Peyer's patch (tissue), 4 donors: ENCODE measurements at regions not wholly inside any gene's neighbourhood (a gene's known extent, or its start where the extent isn't known, plus 50 kb on each side); places are given as distances from the start of the nearest gene placed in this dataset.

Source experiments
- DNase-seq, 3 donors: peaks; one replicate each; pipeline ENCODE4 v3.0.0-alpha.2; 2017 to 2019
- H3K27ac ChIP-seq, 4 donors: fragments of 200-600 bp; sonication (generic); one replicate each; pipeline ENCODE4 v1.5.1; 2016 to 2019
- H3K27me3 ChIP-seq, 2 donors: fragments of 200-600 bp; sonication (generic); one replicate each; pipeline ENCODE4 v1.5.1; 2019
- H3K36me3 ChIP-seq, 3 donors: fragments of 200-600 bp; sonication (generic); one replicate each; pipeline ENCODE4 v1.5.1; 2016 to 2019
- H3K4me1 ChIP-seq, 4 donors: fragments of 200-600 bp; sonication (generic); one replicate each; pipeline ENCODE4 v1.5.1; 2016 to 2019
- H3K4me3 ChIP-seq, 4 donors: fragments of 200-600 bp; sonication (generic); 1 replicate in 3 of 4; 2 replicates in 1 of 4; pipeline ENCODE4 v1.5.1; 2016 to 2019; ENCODE audit warnings: mild to moderate bottlenecking in 1 of 4
- H3K9me3 ChIP-seq, 4 donors: fragments of 200-600 bp; sonication (generic); one replicate each; pipeline ENCODE4 v1.5.1; 2016 to 2019; ENCODE audit warnings: mild to moderate bottlenecking in 1 of 4
- CTCF ChIP-seq, 6 experiments: fragments of 450-650 bp in 4 of 6; fragments of 200-600 bp in 2 of 6; sonication (generic) in 1 of 6; IDR thresholded peaks; one replicate each; pipeline ENCODE4 v1.5.1; 2017 to 2019; ENCODE audit warnings: antibody characterized with exemption in 6 of 6, mild to moderate bottlenecking in 3 of 6, moderate library complexity in 1 of 6
- POLR2A ChIP-seq, 2 donors: fragments of 450-650 bp; IDR thresholded peaks; one replicate each; pipeline ENCODE4 v1.5.1; 2017; ENCODE audit warnings: antibody characterized with exemption in 2 of 2, mild to moderate bottlenecking in 2 of 2, moderate library complexity in 2 of 2

GRCh38 chr10:3411044-3411443 is 238.5 kb upstream of the PITRM1 start:
- no peak for TF ChIP-seq POLR2A (IDR thresholded peaks at IDR 0.05)
- TF ChIP-seq CTCF (IDR thresholded peaks at IDR 0.05) = no peak
- H3K4me3 ChIP-seq = no peak overlapping the region
- no peaks in the 10 kb centered on the region for H3K4me1 ChIP-seq
- no peaks in the 10 kb centered on the region for H3K36me3 ChIP-seq
- H3K9me3 ChIP-seq = no peaks in the 10 kb centered on the region
- no peaks in the 10 kb centered on the region for H3K27me3 ChIP-seq
- H3K27ac ChIP-seq = no peak overlapping the region
- no peak for DNase-seq

- no peaks in the 10 kb centered on the region for H3K36me3 ChIP-seq
- DNase-seq = no peak
- no peaks in the 10 kb centered on the region for H3K4me1 ChIP-seq
- no peaks in the 10 kb centered on the region for H3K9me3 ChIP-seq
- no peak for TF ChIP-seq POLR2A (IDR thresholded peaks at IDR 0.05)
- TF ChIP-seq CTCF (IDR thresholded peaks at IDR 0.05) = no peak
- no peaks in the 10 kb centered on the region for H3K27me3 ChIP-seq
- no peak overlapping the region for H3K4me3 ChIP-seq
- H3K27ac ChIP-seq = no peak overlapping the region
These were observed 237.3 kb upstream of the PITRM1 start for GRCh38 chr10:3409928-3410327.

- TF ChIP-seq POLR2A (IDR thresholded peaks at IDR 0.05) = no peak
- no peak for TF ChIP-seq CTCF (IDR thresholded peaks at IDR 0.05)
- no peak overlapping the region for H3K27ac ChIP-seq
- no peaks in the 10 kb centered on the region for H3K27me3 ChIP-seq
- no peaks in the 10 kb centered on the region for H3K9me3 ChIP-seq
- H3K4me3 ChIP-seq = no peak overlapping the region
- H3K36me3 ChIP-seq = no peaks in the 10 kb centered on the region
- H3K4me1 ChIP-seq = no peaks in the 10 kb centered on the region
- DNase-seq = no peak
These were observed 236.2 kb upstream of the PITRM1 start for GRCh38 chr10:3408603-3409365.

- no peak for TF ChIP-seq CTCF (IDR thresholded peaks at IDR 0.05)
- TF ChIP-seq POLR2A (IDR thresholded peaks at IDR 0.05) = no peak
- Histone ChIP-seq H3K4me3 (no peak overlapping the region), H3K27ac (no peak overlapping the region), H3K36me3 (no peaks in the 10 kb centered on the region), H3K4me1 (no peaks in the 10 kb centered on the region), H3K9me3 (no peaks in the 10 kb centered on the region), H3K27me3 (no peaks in the 10 kb centered on the region)
- DNase-seq = no peak
These were observed 234.6 kb upstream of the PITRM1 start for GRCh38 chr10:3407208-3407607.

GRCh38 chr10:3406556-3406955 is 234.0 kb upstream of the PITRM1 start:
- H3K4me1 ChIP-seq = no peaks in the 10 kb centered on the region
- H3K9me3 ChIP-seq = no peaks in the 10 kb centered on the region
- DNase-seq = no peak
- no peaks in the 10 kb centered on the region for H3K27me3 ChIP-seq
- H3K4me3 ChIP-seq = no peak overlapping the region
- no peak overlapping the region for H3K27ac ChIP-seq
- no peak for TF ChIP-seq CTCF (IDR thresholded peaks at IDR 0.05)
- no peak for TF ChIP-seq POLR2A (IDR thresholded peaks at IDR 0.05)
- no peaks in the 10 kb centered on the region for H3K36me3 ChIP-seq
